SK-N-SH treated with all-trans-retinoic acid at 6 μM for 48 hours (cell line): ENCODE measurements at regions not wholly inside any gene's neighbourhood (a gene's known extent, or its start where the extent isn't known, plus 50 kb on each side); places are given as distances from the start of the nearest gene placed in this dataset.

Experiments
- ARNTL ChIP-seq: fragments of 450-650 bp; formaldehyde crosslinking; IDR thresholded peaks from 2 replicates; pipeline ENCODE4 v1.5.0; 2020; ENCODE audit warnings: low read depth, mild to moderate bottlenecking, moderate library complexity, borderline replicate concordance
- OSR1 ChIP-seq: fragments of 250-450 bp; sonication (Bioruptor Pico); IDR thresholded peaks from 2 replicates; pipeline ENCODE4 v1.8.0; 2022; ENCODE audit warnings: moderate library complexity, mild to moderate bottlenecking, inconsistent platforms
- PPARA ChIP-seq: fragments of 250-450 bp; sonication (Bioruptor Pico); IDR thresholded peaks from 2 replicates; pipeline ENCODE4 v1.5.0; 2020; ENCODE audit warnings: mild to moderate bottlenecking, borderline replicate concordance
- RARB ChIP-seq: fragments of 250-450 bp; sonication (Bioruptor Pico); IDR thresholded peaks from 2 replicates; pipeline ENCODE4 v1.8.0; 2021; ENCODE audit warnings: mild to moderate bottlenecking, moderate library complexity
- TCF4 ChIP-seq: fragments of 250-450 bp; sonication (Bioruptor Pico); IDR thresholded peaks from 2 replicates; pipeline ENCODE4 v1.8.0; 2021; ENCODE audit warnings: mild to moderate bottlenecking, moderate library complexity, borderline replicate concordance
- ZFP3 ChIP-seq: fragments of 250-450 bp; sonication (Bioruptor Pico); IDR thresholded peaks from 2 replicates; pipeline ENCODE4 v1.5.0; 2020; ENCODE audit warnings: mild to moderate bottlenecking, moderate library complexity
- ZFP30 ChIP-seq: fragments of 450-650 bp; formaldehyde crosslinking; IDR thresholded peaks from 2 replicates; pipeline ENCODE4 v1.5.0; 2022; ENCODE audit warnings: mild to moderate bottlenecking, moderate library complexity
- ZNF565 ChIP-seq: fragments of 450-650 bp; formaldehyde crosslinking; conservative IDR thresholded peaks from 2 replicates; pipeline ENCODE4 v1.5.0; 2020; ENCODE audit warnings: low read depth, mild to moderate bottlenecking, moderate library complexity
- ZNF70 ChIP-seq: fragments of 450-650 bp; formaldehyde crosslinking; IDR thresholded peaks from 2 replicates; pipeline ENCODE4 v1.5.0; 2020; ENCODE audit warnings: mild to moderate bottlenecking, moderate library complexity
- TF ChIP-seq, protein P1 (sequence below): fragments of 250-450 bp; sonication (Bioruptor Pico); IDR thresholded peaks from 2 replicates; pipeline ENCODE4 v1.5.1; 2020; ENCODE audit warnings: low read depth, mild to moderate bottlenecking, moderate library complexity
- TF ChIP-seq, protein P2 (sequence below): fragments of 250-450 bp; sonication (Bioruptor Pico); IDR thresholded peaks from 2 replicates; pipeline ENCODE4 v1.8.0; 2021; ENCODE audit warnings: low read depth, mild to moderate bottlenecking, moderate library complexity, borderline replicate concordance
- TF ChIP-seq, protein P3 (sequence below): fragments of 250-450 bp; sonication (Bioruptor Pico); IDR thresholded peaks from 2 replicates; pipeline ENCODE4 v1.5.1; 2021; ENCODE audit warnings: mild to moderate bottlenecking, moderate library complexity
- TF ChIP-seq, protein P4 (sequence below): fragments of 250-450 bp; sonication (Bioruptor Pico); IDR thresholded peaks from 2 replicates; pipeline ENCODE4 v1.8.0; 2020; ENCODE audit warnings: mild to moderate bottlenecking, moderate library complexity, borderline replicate concordance

DNA sequence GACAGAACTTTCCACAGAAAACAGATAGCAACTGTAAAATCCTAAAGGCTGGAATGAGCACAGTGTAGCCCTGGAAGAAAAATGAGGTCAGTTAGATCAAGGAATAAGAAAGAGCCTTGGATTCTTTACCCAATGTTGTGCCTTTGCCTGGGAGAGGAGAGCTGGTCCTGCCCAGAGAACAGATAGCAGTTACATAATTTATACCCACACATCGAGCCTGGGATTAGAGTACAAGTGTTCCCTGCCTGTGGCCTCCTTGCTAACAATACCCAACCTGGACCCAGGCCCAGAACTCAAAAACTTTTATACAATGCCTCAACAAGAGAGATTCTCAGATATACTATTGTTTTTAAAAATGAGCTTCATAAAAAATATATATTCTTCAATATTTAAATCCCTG lies 1998.4 kb downstream of the LRRC4C start:
- TF ChIP-seq ZFP3 (no peak), TCF4 (no peak), PPARA (CRISPR knock-in tag) (no peak), ZFP30 (CRISPR knock-in tag) (no peak), RARB (CRISPR knock-in tag) (no peak), OSR1 (no peak), ZNF565 (CRISPR knock-in tag) (no peak), ZNF70 (CRISPR knock-in tag) (no peak), ARNTL (CRISPR knock-in tag) (no peak)
- TF ChIP-seq, protein P1, sequence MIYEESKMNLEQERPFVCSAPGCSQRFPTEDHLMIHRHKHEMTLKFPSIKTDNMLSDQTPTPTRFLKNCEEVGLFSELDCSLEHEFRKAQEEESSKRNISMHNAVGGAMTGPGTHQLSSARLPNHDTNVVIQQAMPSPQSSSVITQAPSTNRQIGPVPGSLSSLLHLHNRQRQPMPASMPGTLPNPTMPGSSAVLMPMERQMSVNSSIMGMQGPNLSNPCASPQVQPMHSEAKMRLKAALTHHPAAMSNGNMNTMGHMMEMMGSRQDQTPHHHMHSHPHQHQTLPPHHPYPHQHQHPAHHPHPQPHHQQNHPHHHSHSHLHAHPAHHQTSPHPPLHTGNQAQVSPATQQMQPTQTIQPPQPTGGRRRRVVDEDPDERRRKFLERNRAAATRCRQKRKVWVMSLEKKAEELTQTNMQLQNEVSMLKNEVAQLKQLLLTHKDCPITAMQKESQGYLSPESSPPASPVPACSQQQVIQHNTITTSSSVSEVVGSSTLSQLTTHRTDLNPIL (CRISPR knock-in tag) = no peak
- TF ChIP-seq, protein P2, sequence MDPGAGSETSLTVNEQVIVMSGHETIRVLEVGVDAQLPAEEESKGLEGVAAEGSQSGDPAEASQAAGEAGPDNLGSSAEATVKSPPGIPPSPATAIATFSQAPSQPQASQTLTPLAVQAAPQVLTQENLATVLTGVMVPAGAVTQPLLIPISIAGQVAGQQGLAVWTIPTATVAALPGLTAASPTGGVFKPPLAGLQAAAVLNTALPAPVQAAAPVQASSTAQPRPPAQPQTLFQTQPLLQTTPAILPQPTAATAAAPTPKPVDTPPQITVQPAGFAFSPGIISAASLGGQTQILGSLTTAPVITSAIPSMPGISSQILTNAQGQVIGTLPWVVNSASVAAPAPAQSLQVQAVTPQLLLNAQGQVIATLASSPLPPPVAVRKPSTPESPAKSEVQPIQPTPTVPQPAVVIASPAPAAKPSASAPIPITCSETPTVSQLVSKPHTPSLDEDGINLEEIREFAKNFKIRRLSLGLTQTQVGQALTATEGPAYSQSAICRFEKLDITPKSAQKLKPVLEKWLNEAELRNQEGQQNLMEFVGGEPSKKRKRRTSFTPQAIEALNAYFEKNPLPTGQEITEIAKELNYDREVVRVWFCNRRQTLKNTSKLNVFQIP = no peak
- TF ChIP-seq, protein P3, sequence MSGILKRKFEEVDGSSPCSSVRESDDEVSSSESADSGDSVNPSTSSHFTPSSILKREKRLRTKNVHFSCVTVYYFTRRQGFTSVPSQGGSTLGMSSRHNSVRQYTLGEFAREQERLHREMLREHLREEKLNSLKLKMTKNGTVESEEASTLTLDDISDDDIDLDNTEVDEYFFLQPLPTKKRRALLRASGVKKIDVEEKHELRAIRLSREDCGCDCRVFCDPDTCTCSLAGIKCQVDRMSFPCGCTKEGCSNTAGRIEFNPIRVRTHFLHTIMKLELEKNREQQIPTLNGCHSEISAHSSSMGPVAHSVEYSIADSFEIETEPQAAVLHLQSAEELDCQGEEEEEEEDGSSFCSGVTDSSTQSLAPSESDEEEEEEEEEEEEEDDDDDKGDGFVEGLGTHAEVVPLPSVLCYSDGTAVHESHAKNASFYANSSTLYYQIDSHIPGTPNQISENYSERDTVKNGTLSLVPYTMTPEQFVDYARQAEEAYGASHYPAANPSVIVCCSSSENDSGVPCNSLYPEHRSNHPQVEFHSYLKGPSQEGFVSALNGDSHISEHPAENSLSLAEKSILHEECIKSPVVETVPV (CRISPR knock-in tag) = no peak
- TF ChIP-seq, protein P4, sequence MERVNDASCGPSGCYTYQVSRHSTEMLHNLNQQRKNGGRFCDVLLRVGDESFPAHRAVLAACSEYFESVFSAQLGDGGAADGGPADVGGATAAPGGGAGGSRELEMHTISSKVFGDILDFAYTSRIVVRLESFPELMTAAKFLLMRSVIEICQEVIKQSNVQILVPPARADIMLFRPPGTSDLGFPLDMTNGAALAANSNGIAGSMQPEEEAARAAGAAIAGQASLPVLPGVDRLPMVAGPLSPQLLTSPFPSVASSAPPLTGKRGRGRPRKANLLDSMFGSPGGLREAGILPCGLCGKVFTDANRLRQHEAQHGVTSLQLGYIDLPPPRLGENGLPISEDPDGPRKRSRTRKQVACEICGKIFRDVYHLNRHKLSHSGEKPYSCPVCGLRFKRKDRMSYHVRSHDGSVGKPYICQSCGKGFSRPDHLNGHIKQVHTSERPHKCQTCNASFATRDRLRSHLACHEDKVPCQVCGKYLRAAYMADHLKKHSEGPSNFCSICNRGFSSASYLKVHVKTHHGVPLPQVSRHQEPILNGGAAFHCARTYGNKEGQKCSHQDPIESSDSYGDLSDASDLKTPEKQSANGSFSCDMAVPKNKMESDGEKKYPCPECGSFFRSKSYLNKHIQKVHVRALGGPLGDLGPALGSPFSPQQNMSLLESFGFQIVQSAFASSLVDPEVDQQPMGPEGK (CRISPR knock-in tag) = no peak
